RWPE2 (cell line): ENCODE measurements at regions not wholly inside any gene's neighbourhood (a gene's known extent, or its start where the extent isn't known, plus 50 kb on each side); places are given as distances from the start of the nearest gene placed in this dataset.

Source experiments
- ATAC-seq: fragments of 200-7000 bp; cut with Tn5 transposase; 3 replicates; pipeline ENCODE4 v1.9.1; 2021; ENCODE audit warnings: low read depth
- DNase-seq: peaks from one replicate; pipeline ENCODE4 v3.0.0-alpha.2; 2020; ENCODE audit warnings: low spot score
- H3K27ac ChIP-seq: fragments of 450-650 bp; 2 replicates; pipeline ENCODE4 v1.5.1; 2017; ENCODE audit warnings: mild to moderate bottlenecking; ENCODE audit not compliant: poor library complexity, severe bottlenecking
- H3K27me3 ChIP-seq: fragments of 250-450 bp; sonication (Bioruptor Pico); 2 replicates; pipeline ENCODE4 v1.5.1; 2021; ENCODE audit warnings: mild to moderate bottlenecking, moderate library complexity; ENCODE audit not compliant: insufficient read depth, poor library complexity, severe bottlenecking
- H3K36me3 ChIP-seq: fragments of 250-450 bp; sonication (Bioruptor Pico); 2 replicates; pipeline ENCODE4 v1.5.1; 2020; ENCODE audit warnings: low read depth, mild to moderate bottlenecking, moderate library complexity
- H3K4me1 ChIP-seq: fragments of 250-450 bp; sonication (Bioruptor Pico); 2 replicates; pipeline ENCODE4 v1.5.1; 2021; ENCODE audit warnings: mild to moderate bottlenecking, moderate library complexity; ENCODE audit not compliant: insufficient read depth, poor library complexity, severe bottlenecking
- H3K4me3 ChIP-seq: fragments of 250-450 bp; sonication (Bioruptor Pico); 2 replicates; pipeline ENCODE4 v1.5.1; 2021; ENCODE audit warnings: mild to moderate bottlenecking, moderate library complexity; ENCODE audit not compliant: severe bottlenecking
- H3K9me3 ChIP-seq: fragments of 250-450 bp; sonication (Bioruptor Pico); 2 replicates; pipeline ENCODE4 v1.5.1; 2021; ENCODE audit warnings: mild to moderate bottlenecking, moderate library complexity; ENCODE audit not compliant: severe bottlenecking
- TF ChIP-seq, protein P1 (sequence below): fragments of 450-650 bp; IDR thresholded peaks from one replicate; pipeline ENCODE4 v1.5.1; 2017; ENCODE audit warnings: mild to moderate bottlenecking, moderate library complexity; ENCODE audit not compliant: poor library complexity, severe bottlenecking

DNA sequence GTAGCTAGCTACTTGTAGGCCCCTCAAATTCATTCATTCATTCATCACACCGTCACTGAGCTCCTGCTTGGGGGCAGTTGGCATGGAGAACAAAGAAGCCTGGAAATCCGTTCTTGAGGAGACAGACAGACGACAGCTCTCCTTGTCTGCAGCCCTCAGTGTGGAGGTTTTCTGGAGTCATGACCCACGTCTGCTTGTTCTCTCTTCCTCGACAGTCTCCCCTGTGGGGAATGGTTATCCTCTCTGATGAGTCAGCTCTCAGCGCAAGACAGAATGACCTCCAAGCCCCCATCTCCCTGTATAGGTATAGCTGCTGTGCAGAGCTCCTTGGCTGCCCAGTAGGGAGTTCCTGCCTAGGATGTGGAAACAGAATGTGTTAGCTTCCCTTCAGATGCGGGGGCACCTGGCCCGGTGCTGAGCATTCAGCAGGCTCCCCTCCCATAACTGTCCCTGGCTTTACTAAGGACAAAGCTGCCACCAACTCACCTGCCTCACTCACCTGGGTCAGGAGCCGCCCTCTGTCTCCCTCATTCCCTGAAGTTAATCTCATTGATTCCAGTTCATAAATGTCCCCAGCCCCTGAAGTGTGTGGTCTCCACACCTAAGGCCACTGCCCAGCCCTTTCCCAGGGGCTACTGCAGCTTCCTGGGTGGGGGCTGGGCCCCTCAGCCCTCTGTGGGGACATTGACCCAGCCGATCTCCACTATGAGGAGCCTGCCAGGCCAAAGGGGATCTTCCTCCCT, 124.7 kb downstream of the ACKR3 start:
- no peak for ATAC-seq
- H3K27me3 ChIP-seq: no peaks in the 10 kb centered on the region
- peaks cover 24% of the 10 kb centered on the region for H3K4me1 ChIP-seq

DNA sequence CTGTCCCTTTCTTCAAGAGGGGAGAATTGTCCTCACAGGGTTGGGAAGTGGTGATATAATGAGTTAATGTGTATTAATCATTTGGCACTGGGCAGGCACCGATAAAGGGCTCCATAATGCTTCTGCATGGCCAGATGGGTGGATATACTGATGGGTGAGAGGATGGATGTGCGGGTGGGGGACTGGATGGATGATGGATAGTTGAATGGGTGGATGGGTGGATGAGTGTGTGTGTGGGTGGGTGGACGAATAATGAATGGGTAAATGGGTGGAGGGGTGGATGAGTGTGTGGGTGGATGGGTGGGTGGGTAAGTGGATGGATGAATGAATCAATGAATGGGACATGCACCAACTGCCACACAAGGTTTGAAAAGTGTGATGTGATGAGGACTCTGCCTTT, 127.2 kb downstream of the ACKR3 start:
- Histone ChIP-seq H3K27me3 (no peaks in the 10 kb centered on the region), H3K36me3 (no peaks in the 10 kb centered on the region), H3K27ac (no peak overlapping the region), H3K9me3 (no peaks in the 10 kb centered on the region), H3K4me3 (no peak overlapping the region), H3K4me1 (peaks cover 2% of the 10 kb centered on the region)
- DNase-seq (no peak), ATAC-seq (no peak)
- TF ChIP-seq, protein P1, sequence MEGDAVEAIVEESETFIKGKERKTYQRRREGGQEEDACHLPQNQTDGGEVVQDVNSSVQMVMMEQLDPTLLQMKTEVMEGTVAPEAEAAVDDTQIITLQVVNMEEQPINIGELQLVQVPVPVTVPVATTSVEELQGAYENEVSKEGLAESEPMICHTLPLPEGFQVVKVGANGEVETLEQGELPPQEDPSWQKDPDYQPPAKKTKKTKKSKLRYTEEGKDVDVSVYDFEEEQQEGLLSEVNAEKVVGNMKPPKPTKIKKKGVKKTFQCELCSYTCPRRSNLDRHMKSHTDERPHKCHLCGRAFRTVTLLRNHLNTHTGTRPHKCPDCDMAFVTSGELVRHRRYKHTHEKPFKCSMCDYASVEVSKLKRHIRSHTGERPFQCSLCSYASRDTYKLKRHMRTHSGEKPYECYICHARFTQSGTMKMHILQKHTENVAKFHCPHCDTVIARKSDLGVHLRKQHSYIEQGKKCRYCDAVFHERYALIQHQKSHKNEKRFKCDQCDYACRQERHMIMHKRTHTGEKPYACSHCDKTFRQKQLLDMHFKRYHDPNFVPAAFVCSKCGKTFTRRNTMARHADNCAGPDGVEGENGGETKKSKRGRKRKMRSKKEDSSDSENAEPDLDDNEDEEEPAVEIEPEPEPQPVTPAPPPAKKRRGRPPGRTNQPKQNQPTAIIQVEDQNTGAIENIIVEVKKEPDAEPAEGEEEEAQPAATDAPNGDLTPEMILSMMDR: no peak

More for the DNA sequence above, 124.7 kb downstream of the ACKR3 start:
- Histone ChIP-seq H3K36me3 (no peaks in the 10 kb centered on the region), H3K9me3 (no peaks in the 10 kb centered on the region), H3K27ac (no peak overlapping the region), H3K4me3 (no peak overlapping the region)
- DNase-seq: no peak
- TF ChIP-seq, protein P1: no peak

DNA sequence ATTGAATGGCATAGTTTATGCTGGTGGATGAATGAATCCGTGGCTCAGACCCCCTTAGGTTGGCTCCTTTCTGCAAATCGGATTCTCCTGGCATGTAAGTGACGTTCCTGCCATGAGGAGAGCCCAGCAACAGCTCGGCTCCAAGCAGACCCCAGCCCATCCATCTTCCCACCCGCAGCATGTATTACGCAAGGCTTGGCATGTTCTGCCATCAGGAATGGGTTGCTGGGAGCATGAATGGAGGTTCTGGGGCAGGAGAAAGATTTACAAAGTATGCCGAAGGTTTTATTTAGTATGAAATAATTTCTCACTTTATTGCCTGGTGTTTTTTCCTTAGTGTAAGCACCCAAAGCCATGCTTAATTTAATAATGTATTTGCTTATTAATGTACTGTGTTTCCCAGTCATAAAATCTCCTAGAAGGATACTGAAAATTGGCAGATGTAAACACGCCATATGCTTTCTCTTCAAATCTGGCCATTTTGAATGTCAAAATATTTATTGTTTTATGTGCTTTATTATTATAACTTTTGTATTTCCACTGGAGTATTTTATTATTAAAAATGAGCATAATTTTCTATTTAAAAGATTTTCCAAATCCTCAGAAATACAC, 128.5 kb downstream of the ACKR3 start:
- TF ChIP-seq, protein P1: no peak
- Histone ChIP-seq H3K9me3 (no peaks in the 10 kb centered on the region), H3K27me3 (no peaks in the 10 kb centered on the region), H3K36me3 (no peaks in the 10 kb centered on the region), H3K27ac (no peak overlapping the region), H3K4me1 (no peaks in the 10 kb centered on the region), H3K4me3 (no peak overlapping the region)
- no peak for DNase-seq
- no peak for ATAC-seq

DNA sequence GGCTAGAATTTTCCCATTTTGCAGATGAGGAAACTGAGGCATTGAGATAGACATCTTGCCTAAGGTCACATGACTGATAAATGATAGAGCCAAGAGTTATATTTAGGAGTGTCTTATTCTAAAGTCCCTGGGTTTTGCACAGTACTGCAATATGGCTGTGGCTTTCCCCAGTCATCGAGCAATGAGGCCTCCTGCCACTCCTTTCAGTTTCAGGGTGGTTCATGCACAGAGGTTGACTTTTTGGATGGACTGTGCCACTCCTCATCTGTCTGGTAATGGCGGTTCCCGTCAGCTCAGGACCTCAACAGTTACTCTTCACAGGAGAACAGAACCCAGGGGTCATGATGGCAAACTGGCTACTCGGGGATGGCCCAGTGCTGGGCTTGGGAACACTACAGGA, 131.1 kb downstream of the ACKR3 start:
- TF ChIP-seq, protein P1: no peak
- H3K4me1 ChIP-seq: no peaks in the 10 kb centered on the region
- no peak overlapping the region for H3K4me3 ChIP-seq
- H3K27ac ChIP-seq: no peak overlapping the region
- no peak for ATAC-seq
- DNase-seq: no peak
- no peaks in the 10 kb centered on the region for H3K27me3 ChIP-seq
- no peaks in the 10 kb centered on the region for H3K9me3 ChIP-seq
- no peaks in the 10 kb centered on the region for H3K36me3 ChIP-seq
